GM11168 (cell line): ENCODE measurements at regions not wholly inside any gene's neighbourhood (a gene's known extent, or its start where the extent isn't known, plus 50 kb on each side); places are given as distances from the start of the nearest gene placed in this dataset.

Source experiments
- in situ Hi-C: fragments of 300-500 bp; cut with MboI; formaldehyde crosslinking; loops from one replicate; pipeline ENCODE4 v1.12.0; 2022; ENCODE audit warnings: low sequenced_read_pairs; ENCODE audit not compliant: unreplicated experiment

DNA sequence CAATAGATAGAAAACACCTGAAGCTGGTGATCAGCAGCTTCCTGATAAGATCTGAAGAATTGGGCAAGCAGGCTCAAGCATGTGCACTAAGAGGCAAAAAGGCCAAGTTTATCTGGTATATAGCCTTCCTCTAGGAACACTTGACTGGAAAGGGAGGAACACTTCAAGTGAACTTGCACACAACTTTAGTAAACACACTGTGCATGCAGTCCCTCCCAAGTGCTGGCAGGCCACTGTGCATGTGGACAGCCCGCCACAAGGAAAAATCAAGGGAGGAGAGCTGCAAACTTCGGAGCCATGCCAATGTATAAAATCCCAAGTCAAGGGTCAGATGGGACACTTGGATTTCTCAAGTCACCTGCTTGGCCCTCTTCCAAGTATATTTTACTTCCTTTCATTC, 645.8 kb upstream of the NDST4 start:
- in situ Hi-C loops = no loop called here

GRCh38 chr4:115749404-115749803, 636.0 kb upstream of the NDST4 start:
- in situ Hi-C loops = no loop called here

- in situ Hi-C loops = no loop called here
Measured at GRCh38 chr4:115740806-115741205, 627.4 kb upstream of the NDST4 start.

- in situ Hi-C loops = no loop called here
Measured at GRCh38 chr4:115729739-115730266, 616.4 kb upstream of the NDST4 start.

GRCh38 chr4:115723621-115724020, 610.2 kb upstream of the NDST4 start:
- in situ Hi-C loops = no loop called here

DNA sequence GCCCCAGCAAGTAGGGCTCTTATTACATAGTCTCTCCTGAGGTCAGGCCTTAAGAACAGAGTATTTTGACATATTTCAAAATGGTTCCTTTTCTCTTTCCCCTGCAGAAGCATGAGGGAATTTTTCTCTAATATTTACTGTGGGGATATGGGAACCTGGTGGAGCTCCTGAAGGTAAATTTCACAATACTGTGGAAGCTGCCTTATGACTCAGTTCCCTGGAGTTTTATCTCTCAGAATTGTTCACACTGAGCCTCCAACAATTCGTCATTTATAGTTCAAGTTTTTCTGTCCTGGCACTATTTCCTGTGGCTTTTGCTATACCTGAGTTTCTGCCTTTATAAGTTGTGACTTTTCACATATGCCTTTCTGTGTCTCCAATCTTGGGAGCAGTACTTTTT, 607.2 kb upstream of the NDST4 start:
- in situ Hi-C loops = no loop called here

GRCh38 chr4:115711575-115711974, 598.2 kb upstream of the NDST4 start:
- in situ Hi-C loops = no loop called here

- in situ Hi-C loops = no loop called here
Measured at GRCh38 chr4:115688961-115689360, 575.5 kb upstream of the NDST4 start.

DNA sequence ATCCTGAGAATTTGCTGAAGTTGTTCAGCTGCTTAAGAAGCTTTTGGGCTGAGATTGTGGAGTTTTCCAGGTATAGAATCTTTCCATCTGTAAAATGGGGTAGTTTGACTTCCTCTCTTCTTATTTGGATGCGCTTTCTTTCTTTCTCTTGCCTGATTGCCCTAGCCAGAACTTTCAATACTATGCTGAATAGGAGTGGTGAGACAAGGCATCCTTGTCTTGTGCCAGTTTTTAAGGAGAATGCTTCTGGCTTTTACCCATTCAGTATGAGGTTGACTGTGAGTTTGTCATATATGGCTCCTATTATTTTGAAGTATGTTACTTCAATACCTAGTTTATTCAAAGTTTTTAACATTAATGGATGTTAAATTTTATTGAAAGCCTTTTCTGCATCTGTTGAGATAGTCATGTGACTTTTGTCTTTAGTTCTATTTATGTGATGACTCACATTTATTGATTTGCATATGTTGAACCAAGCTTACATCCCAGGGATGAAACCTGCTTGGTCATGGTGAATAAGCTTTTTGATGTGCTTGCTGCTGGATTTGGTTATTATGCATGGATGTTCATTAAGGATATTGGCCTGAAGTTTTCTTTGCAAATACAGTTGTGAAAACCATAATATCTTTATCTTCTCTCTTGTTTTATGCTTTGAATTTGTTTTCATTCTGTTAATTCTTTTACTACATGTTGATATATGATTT, 573.8 kb upstream of the NDST4 start:
- in situ Hi-C loops = no loop called here

- in situ Hi-C loops = no loop called here
Measured at GRCh38 chr4:115678425-115678941, 565.1 kb upstream of the NDST4 start.

- in situ Hi-C loops = no loop called here
Measured at GRCh38 chr4:115675719-115676118, 562.3 kb upstream of the NDST4 start.

- in situ Hi-C loops = no loop called here
Measured at GRCh38 chr4:115674485-115674884, 561.1 kb upstream of the NDST4 start.

- in situ Hi-C loops = no loop called here
Measured at GRCh38 chr4:115671581-115671980, 558.2 kb upstream of the NDST4 start.

GRCh38 chr4:115670930-115671329, 557.5 kb upstream of the NDST4 start:
- in situ Hi-C loops = no loop called here

DNA sequence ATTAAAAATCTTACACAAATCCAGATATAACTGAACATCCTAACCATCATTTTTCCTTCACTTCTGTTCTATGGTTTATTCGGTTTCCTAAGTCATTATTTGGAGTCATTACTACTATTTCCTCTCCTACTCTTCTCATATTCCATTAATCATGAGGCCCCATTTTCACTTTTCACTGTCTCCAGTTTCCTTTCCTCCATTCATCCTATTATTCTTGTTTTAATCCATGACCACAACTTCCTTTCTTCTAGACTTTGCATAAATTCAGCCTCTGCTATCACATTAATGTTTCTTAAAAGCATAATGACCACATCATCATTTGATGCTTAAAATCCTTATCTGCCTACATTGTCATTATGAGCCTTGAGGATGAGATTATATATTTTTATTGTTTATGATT, 555.0 kb upstream of the NDST4 start:
- in situ Hi-C loops = no loop called here

- in situ Hi-C loops = no loop called here
Measured at GRCh38 chr4:115664285-115664684, 550.9 kb upstream of the NDST4 start.

DNA sequence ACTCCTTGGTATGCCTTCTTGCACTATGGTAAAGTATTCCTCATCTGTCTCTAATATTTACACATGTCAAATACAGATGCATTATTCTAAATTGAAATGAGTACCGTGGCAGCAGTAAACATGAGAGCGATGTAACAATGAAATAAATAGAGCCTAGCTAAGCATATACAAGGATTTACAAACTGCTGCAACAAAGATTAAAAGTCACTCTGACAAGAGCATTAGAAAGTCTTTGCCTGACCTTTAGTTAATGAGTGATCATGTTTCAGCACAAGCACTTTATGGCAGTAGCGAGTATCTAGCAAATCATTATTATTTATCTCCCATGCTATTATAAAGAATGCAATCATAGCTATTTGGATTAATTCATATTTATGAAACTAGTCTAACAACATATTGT, 547.0 kb upstream of the NDST4 start:
- in situ Hi-C loops = no loop called here

GRCh38 chr4:115657991-115658650, 544.7 kb upstream of the NDST4 start:
- in situ Hi-C loops = no loop called here

- in situ Hi-C loops = no loop called here
Measured at GRCh38 chr4:115655626-115656025, 542.2 kb upstream of the NDST4 start.

DNA sequence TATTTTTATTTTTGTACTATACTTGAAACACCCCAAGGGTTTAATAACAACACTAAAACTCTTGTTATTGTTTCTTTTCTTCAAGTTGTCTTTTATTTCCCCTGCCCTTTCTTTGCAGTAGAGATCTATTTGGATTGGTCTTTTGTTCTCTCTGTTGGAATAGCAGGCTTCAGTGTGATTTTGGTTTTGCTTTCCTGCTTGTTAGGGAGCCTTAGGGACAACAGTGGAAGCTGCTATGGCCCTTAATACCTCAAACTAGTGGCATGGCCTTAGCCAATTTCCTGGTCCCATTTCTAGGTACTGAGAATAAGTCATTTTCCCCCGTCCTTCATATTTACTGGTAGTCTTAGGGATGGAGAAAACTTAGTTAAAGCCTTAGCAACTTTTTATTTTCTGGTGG, 535.4 kb upstream of the NDST4 start:
- in situ Hi-C loops = no loop called here

DNA sequence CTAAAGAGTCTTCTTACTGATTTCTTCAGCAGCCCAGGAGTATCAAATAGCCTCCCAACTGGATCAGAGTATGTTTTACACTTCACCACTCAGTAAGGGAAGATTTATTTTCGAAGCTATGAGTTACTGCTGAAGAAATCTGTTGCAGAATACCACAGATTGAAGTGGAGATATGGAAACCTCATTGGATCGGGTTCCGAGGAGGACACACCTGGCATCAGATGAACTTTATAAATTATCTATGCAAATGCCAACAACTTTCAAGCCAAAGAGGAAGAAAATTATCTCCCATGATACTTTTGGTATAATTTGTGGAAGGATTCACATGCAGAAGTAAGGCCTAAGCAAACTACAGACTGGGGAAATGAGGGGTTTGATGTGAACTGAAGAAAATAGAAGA, 515.9 kb upstream of the NDST4 start:
- in situ Hi-C loops = no loop called here

GRCh38 chr4:115609631-115610030, 496.2 kb upstream of the NDST4 start:
- in situ Hi-C loops = no loop called here
